SK-N-SH (cell line): ENCODE measurements at regions not wholly inside any gene's neighbourhood (a gene's known extent, or its start where the extent isn't known, plus 50 kb on each side); places are given as distances from the start of the nearest gene placed in this dataset.

Source experiments
- CTCF ChIA-PET: fragments of 300-600, 350-600 bp; formaldehyde crosslinking; extraction: SDS; loops from one replicate; lab custom pipeline; 2021; lab: Yijun Ruan, JAX
- POLR2A ChIA-PET: fragments of 350-600 bp; sonication (Branson Sonifier 250); formaldehyde crosslinking; extraction: SDS; loops from one replicate; lab custom pipeline; 2020; ENCODE audit warnings: antibody characterized with exemption, inconsistent platforms; lab: Yijun Ruan, JAX
- DNase-seq: peaks from one replicate; pipeline ENCODE4 v3.0.0; 2012
- H2AFZ ChIP-seq: fragments of 200-600 bp; sonication (generic); 2 replicates; pipeline ENCODE4 v1.8.1; 2016; ENCODE audit warnings: antibody characterized with exemption, mild to moderate bottlenecking, low read depth
- H3F3A ChIP-seq: fragments of 200-600 bp; sonication (generic); replicated peaks from 2 replicates; pipeline ENCODE3; 2016; ENCODE audit warnings: antibody characterized with exemption, mild to moderate bottlenecking; ENCODE audit not compliant: insufficient read depth
- H3K27ac ChIP-seq, 2 experiments: fragments of 200-500 bp in 1 of 2; fragments of 200-600 bp in 1 of 2; sonication (Bioruptor generic) in 1 of 2; sonication (generic), shearing (Covaris generic) in 1 of 2; 2 replicates each; pipeline versions ENCODE4 v1.5.1 to v1.6.1; 2014 to 2016; ENCODE audit warnings: low read depth in 2 of 2, inconsistent platforms in 1 of 2, low read length in 1 of 2, mild to moderate bottlenecking in 1 of 2, mixed read lengths in 1 of 2
- H3K27me3 ChIP-seq: fragments of 200-600 bp; sonication (generic), shearing (Covaris generic); 2 replicates; pipeline ENCODE4 v1.6.1; 2016; ENCODE audit warnings: mixed run types; ENCODE audit not compliant: insufficient read depth
- H3K36me3 ChIP-seq, 2 experiments: fragments of 200-500 bp in 1 of 2; fragments of 200-600 bp in 1 of 2; sonication (Bioruptor generic) in 1 of 2; sonication (generic) in 1 of 2; replicated peaks in 1 of 2; 2 replicates each; pipeline versions ENCODE3 to v1.5.1; 2014 to 2016; ENCODE audit warnings: low read length in 1 of 2, mild to moderate bottlenecking in 1 of 2; ENCODE audit not compliant: insufficient read depth in 2 of 2, control insufficient read depth in 1 of 2
- H3K4me1 ChIP-seq, 2 experiments: fragments of 200-500 bp in 1 of 2; fragments of 200-600 bp in 1 of 2; sonication (Bioruptor generic) in 1 of 2; sonication (generic), shearing (Covaris generic) in 1 of 2; 2 replicates each; pipeline versions ENCODE4 v1.5.1 to v1.6.1; 2014 to 2016; ENCODE audit warnings: low read depth in 1 of 2, low read length in 1 of 2, mixed run types in 1 of 2; ENCODE audit not compliant: insufficient read depth in 2 of 2, control insufficient read depth in 1 of 2
- H3K4me2 ChIP-seq: fragments of 200-600 bp; sonication (generic), shearing (Covaris generic); 2 replicates; pipeline ENCODE4 v1.6.1; 2017; ENCODE audit warnings: mixed run types
- H3K4me3 ChIP-seq, 2 experiments: fragments of 200-500 bp in 1 of 2; fragments of 200-600 bp in 1 of 2; sonication (Bioruptor generic) in 1 of 2; sonication (generic), shearing (Covaris generic) in 1 of 2; 2 replicates each; pipeline versions ENCODE4 v1.5.1 to v1.8.1; 2014 to 2016; ENCODE audit warnings: low read depth in 2 of 2, inconsistent platforms in 1 of 2, low read length in 1 of 2, mild to moderate bottlenecking in 1 of 2, mixed read lengths in 1 of 2, moderate library complexity in 1 of 2
- H3K79me2 ChIP-seq: fragments of 200-600 bp; sonication (generic); 2 replicates; pipeline ENCODE4 v1.8.1; 2017; ENCODE audit warnings: mild to moderate bottlenecking; ENCODE audit not compliant: insufficient read depth
- H3K9ac ChIP-seq: fragments of 200-600 bp; sonication (generic); 2 replicates; pipeline ENCODE4 v1.6.1; 2017; ENCODE audit warnings: mixed run types
- H3K9me2 ChIP-seq: fragments of 200-600 bp; sonication (generic); 2 replicates; pipeline ENCODE4 v1.6.1; 2017; ENCODE audit warnings: mixed run types
- H3K9me3 ChIP-seq: fragments of 200-600 bp; sonication (generic); 2 replicates; pipeline ENCODE4 v1.6.1; 2017; ENCODE audit warnings: mixed run types, mild to moderate bottlenecking, moderate library complexity
- H4K20me1 ChIP-seq: fragments of 200-600 bp; sonication (generic); 2 replicates; pipeline ENCODE4 v1.6.1; 2017; ENCODE audit warnings: mild to moderate bottlenecking, mixed run types; ENCODE audit not compliant: insufficient read depth
- CHD2 ChIP-seq: fragments of 150-350 bp; IDR thresholded peaks from 2 replicates; pipeline ENCODE4 v1.6.1; 2018; ENCODE audit warnings: low read length; ENCODE audit not compliant: partially characterized antibody
- EZH2phosphoT487 ChIP-seq: fragments of 200-600 bp; sonication (generic); IDR thresholded peaks from 2 replicates; pipeline ENCODE4 v1.6.1; 2017; ENCODE audit warnings: low read depth, mixed run types, mild to moderate bottlenecking, antibody characterized with exemption, moderate library complexity, borderline replicate concordance
- GABPA ChIP-seq: IDR thresholded peaks from 2 replicates; pipeline ENCODE4 v1.4.0; 2012; ENCODE audit warnings: low read depth, mild to moderate bottlenecking
- GATA2 ChIP-seq: sonication (generic); formaldehyde crosslinking; IDR thresholded peaks from 2 replicates; pipeline ENCODE4 v1.5.0; 2020; ENCODE audit warnings: mild to moderate bottlenecking, missing genetic modification reagents
- MEF2A ChIP-seq: IDR thresholded peaks from 2 replicates; pipeline ENCODE4 v1.4.0; 2012; ENCODE audit warnings: low read depth, borderline replicate concordance
- NFIC ChIP-seq: IDR thresholded peaks from 2 replicates; pipeline ENCODE4 v1.4.0; 2012; ENCODE audit warnings: borderline replicate concordance
- RFX5 ChIP-seq: IDR thresholded peaks from 2 replicates; pipeline ENCODE4 v1.6.1; 2012; ENCODE audit warnings: mild to moderate bottlenecking, improper control_type of control experiment, low read length
- SMC3 ChIP-seq: IDR thresholded peaks from 2 replicates; pipeline ENCODE4 v1.6.1; 2012; ENCODE audit warnings: low read depth, low read length, improper control_type of control experiment
- TAF1 ChIP-seq: IDR thresholded peaks from 2 replicates; pipeline ENCODE4 v1.6.1; 2012; ENCODE audit warnings: low read depth, mild to moderate bottlenecking, low read length, moderate library complexity, borderline replicate concordance
- TCF12 ChIP-seq: IDR thresholded peaks from 2 replicates; pipeline ENCODE4 v1.4.0; 2012
- USF2 ChIP-seq: fragments of 150-350 bp; IDR thresholded peaks from 2 replicates; pipeline ENCODE4 v1.6.1; 2017; ENCODE audit warnings: antibody characterized with exemption, low read length, low read depth, borderline replicate concordance
- YY1 ChIP-seq: IDR thresholded peaks from 2 replicates; pipeline ENCODE4 v1.4.0; 2012; ENCODE audit warnings: low read depth, mild to moderate bottlenecking
- WGBS: methylation state at CpG from one replicate; pipeline ENCODE4 v1.1.6; 2017; ENCODE audit warnings: low lambda C conversion rate; 5-methylcytosine and 5-hydroxymethylcytosine counted together
- TF ChIP-seq, protein P1 (sequence below): IDR thresholded peaks from 2 replicates; pipeline ENCODE4 v1.4.0; 2012; ENCODE audit warnings: low read depth, borderline replicate concordance
- TF ChIP-seq, protein P2 (sequence below): IDR thresholded peaks from 2 replicates; pipeline ENCODE4 v1.4.0; 2012; ENCODE audit warnings: low read depth, borderline replicate concordance
- TF ChIP-seq, protein P3 (sequence below): fragments of 150-350 bp; IDR thresholded peaks from 2 replicates; pipeline ENCODE4 v1.6.1; 2016; ENCODE audit warnings: mild to moderate bottlenecking, low read depth, low read length

- H3K36me3 ChIP-seq, result no peaks in the 10 kb centered on the region
- no peak for DNase-seq
- H3K9ac ChIP-seq, result no peak overlapping the region
- CTCF ChIA-PET, result no interaction called here
- H4K20me1 ChIP-seq, result no peaks in the 10 kb centered on the region
- H3K4me3 ChIP-seq, result no peak overlapping the region
- WGBS, result 50% methylated on average over 3 of the region's 3 CpGs
- no peak overlapping the region for H2AFZ ChIP-seq
- no peaks in the 10 kb centered on the region for H3K9me3 ChIP-seq
- no peaks in the 10 kb centered on the region for H3F3A ChIP-seq
- no peaks in the 10 kb centered on the region for H3K9me2 ChIP-seq
- TF ChIP-seq EZH2phosphoT487, result no peak
- no peak for TF ChIP-seq TCF12
- TF ChIP-seq GABPA, result no peak
- TF ChIP-seq TAF1, result no peak
- TF ChIP-seq, protein P1, sequence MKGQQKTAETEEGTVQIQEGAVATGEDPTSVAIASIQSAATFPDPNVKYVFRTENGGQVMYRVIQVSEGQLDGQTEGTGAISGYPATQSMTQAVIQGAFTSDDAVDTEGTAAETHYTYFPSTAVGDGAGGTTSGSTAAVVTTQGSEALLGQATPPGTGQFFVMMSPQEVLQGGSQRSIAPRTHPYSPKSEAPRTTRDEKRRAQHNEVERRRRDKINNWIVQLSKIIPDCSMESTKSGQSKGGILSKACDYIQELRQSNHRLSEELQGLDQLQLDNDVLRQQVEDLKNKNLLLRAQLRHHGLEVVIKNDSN, result no peak
- TF ChIP-seq SMC3, result no peak
- TF ChIP-seq NFIC, result no peak
- no peak for TF ChIP-seq CHD2
- no peak for TF ChIP-seq GATA2 (CRISPR knock-in tag)
- H3K4me2 ChIP-seq, result no peak overlapping the region
- H3K27me3 ChIP-seq, result no peaks in the 10 kb centered on the region
- H3K27ac ChIP-seq, result no peak overlapping the region
- no peaks in the 10 kb centered on the region for H3K4me1 ChIP-seq
- no peaks in the 10 kb centered on the region for H3K79me2 ChIP-seq
- POLR2A ChIA-PET, result no interaction called here
Measured at GRCh38 chr3:95134693-95135413, 1072.0 kb downstream of the NSUN3 start.

DNA sequence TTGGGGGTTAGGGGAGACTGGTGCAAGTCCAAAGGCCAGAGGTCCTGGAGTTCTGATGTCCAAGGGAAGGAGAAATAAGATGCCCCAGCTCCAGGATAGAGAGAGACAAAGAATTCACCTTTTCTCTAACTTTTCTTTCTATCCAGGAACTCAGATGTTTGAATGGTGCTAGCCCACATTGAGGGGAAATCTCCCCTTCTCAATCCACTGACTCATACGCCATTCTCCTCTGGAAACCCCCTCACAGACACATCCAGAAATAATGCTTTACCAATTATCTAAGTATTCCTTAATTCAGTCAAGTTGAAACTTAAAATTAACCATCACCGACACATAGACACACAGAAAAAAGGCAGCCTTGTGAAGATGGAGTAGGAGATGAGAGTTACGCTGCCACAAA is 1085.2 kb downstream of the NSUN3 start:
- Histone ChIP-seq H4K20me1 (no peaks in the 10 kb centered on the region), H3K9me3 (no peaks in the 10 kb centered on the region), H3K27ac (no peak overlapping the region), H3K79me2 (no peaks in the 10 kb centered on the region), H3F3A (no peaks in the 10 kb centered on the region), H2AFZ (no peak overlapping the region), H3K4me1 (no peaks in the 10 kb centered on the region), H3K9me2 (no peaks in the 10 kb centered on the region), H3K4me3 (no peak overlapping the region), H3K27me3 (no peaks in the 10 kb centered on the region), H3K9ac (no peak overlapping the region), H3K36me3 (no peaks in the 10 kb centered on the region), H3K4me2 (no peak overlapping the region)
- WGBS, result 57% methylated on average over 3 of the region's 3 CpGs
- CTCF ChIA-PET, result no interaction called here
- TF ChIP-seq MEF2A, result no peak
- POLR2A ChIA-PET, result no interaction called here
- no peak for DNase-seq

DNA sequence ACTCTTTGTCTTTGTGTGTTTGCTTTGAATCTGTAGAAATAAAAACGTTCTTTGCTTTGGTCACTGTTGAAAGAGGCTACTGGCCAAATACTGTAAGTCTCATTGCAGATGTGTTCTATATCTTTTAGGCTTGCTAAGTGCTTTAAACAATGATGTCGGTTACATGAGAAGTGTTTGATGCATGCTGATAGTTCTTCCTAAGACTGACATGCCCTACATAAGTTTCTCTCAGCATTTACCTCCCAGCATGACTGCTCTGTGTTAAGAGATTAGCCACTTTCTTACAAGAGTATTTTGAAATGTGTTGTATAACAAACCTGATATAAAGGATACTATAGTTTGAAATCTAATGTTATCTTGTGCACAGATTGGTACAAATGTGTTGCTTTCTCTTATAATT is 1088.7 kb downstream of the NSUN3 start:
- H3K36me3 ChIP-seq, result no peaks in the 10 kb centered on the region
- no peak overlapping the region for H3K4me3 ChIP-seq
- no peaks in the 10 kb centered on the region for H3K9me2 ChIP-seq
- no peak for TF ChIP-seq GATA2 (CRISPR knock-in tag)
- TF ChIP-seq YY1, result no peak
- TF ChIP-seq, protein P2, sequence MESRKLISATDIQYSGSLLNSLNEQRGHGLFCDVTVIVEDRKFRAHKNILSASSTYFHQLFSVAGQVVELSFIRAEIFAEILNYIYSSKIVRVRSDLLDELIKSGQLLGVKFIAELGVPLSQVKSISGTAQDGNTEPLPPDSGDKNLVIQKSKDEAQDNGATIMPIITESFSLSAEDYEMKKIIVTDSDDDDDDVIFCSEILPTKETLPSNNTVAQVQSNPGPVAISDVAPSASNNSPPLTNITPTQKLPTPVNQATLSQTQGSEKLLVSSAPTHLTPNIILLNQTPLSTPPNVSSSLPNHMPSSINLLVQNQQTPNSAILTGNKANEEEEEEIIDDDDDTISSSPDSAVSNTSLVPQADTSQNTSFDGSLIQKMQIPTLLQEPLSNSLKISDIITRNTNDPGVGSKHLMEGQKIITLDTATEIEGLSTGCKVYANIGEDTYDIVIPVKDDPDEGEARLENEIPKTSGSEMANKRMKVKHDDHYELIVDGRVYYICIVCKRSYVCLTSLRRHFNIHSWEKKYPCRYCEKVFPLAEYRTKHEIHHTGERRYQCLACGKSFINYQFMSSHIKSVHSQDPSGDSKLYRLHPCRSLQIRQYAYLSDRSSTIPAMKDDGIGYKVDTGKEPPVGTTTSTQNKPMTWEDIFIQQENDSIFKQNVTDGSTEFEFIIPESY, result no peak
- TF ChIP-seq, protein P3, sequence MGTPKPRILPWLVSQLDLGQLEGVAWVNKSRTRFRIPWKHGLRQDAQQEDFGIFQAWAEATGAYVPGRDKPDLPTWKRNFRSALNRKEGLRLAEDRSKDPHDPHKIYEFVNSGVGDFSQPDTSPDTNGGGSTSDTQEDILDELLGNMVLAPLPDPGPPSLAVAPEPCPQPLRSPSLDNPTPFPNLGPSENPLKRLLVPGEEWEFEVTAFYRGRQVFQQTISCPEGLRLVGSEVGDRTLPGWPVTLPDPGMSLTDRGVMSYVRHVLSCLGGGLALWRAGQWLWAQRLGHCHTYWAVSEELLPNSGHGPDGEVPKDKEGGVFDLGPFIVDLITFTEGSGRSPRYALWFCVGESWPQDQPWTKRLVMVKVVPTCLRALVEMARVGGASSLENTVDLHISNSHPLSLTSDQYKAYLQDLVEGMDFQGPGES, result no peak
- TF ChIP-seq, protein P1, result no peak
- TF ChIP-seq RFX5, result no peak
- TF ChIP-seq USF2, result no peak
- TF ChIP-seq, all 33 proteins: peak for 0
- ChIA-PET CTCF (no interaction called here), POLR2A (no interaction called here)
- Histone ChIP-seq H3K4me2 (no peak overlapping the region), H3F3A (no peaks in the 10 kb centered on the region), H3K27ac (no peak overlapping the region), H3K9ac (no peak overlapping the region), H2AFZ (no peak overlapping the region), H4K20me1 (no peaks in the 10 kb centered on the region), H3K79me2 (no peaks in the 10 kb centered on the region), H3K4me1 (no peaks in the 10 kb centered on the region), H3K27me3 (no peaks in the 10 kb centered on the region), H3K9me3 (no peaks in the 10 kb centered on the region)
- DNase-seq, result no peak
- WGBS, result 13% methylated on average over 2 of the region's 2 CpGs
